ENCODE measurements at regions not wholly inside any gene's neighbourhood (a gene's known extent, or its start where the extent isn't known, plus 50 kb on each side); places are given as distances from the start of the nearest gene placed in this dataset.

DNA sequence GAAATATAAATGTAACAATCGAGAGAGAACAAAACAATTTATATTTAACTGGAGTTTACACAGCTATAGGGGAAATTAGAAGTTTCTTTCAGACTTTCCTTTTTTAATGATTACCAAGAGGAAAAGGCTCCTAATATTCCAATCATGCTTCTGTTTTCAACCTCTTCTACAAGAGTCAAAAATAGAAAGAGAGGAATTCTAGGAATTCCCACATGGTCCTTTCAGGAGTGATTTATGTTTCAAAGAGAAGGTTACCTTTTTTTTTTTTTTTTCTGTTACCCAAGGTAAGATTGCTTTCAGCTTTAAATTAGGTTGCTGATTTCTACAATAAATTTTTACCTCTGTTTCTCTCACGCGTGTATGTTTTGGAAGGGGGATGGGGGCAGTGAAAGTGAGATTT, 355.3 kb upstream of the DCBLD2 start:
- H2AFZ ChIP-seq (ENCODE audit: low read length): no peak overlapping the region
- H2BK120ac ChIP-seq (ENCODE audit: low read depth, low read length, poor library complexity, severe bottlenecking): no peak overlapping the region
- no peak overlapping the region for H2BK15ac ChIP-seq (ENCODE audit: low read depth, low read length)
- H3K23ac ChIP-seq (ENCODE audit: insufficient read length, low read depth, low read length): no peak overlapping the region
- no peak overlapping the region for H4K5ac ChIP-seq (ENCODE audit: insufficient read length, low read depth, low read length)
- Mint-ChIP-seq H3K4me1 (peaks cover 2 to 7% of the 10 kb centered on the region in 2 experiments; a peak in 3 of 4 replicates), H3K4me3 (no peak overlapping the region), H3K9me3 (peaks cover 4 to 5% of the 10 kb centered on the region in 2 experiments; a peak in 3 of 5 replicates), H3K36me3 (ENCODE audit: insufficient read depth in 1 of 3, low read depth in 3 of 3) (peaks cover 0 to 10% (median 0%) of the 10 kb centered on the region in 3 experiments; a peak in 4 of 7 replicates), H3K27me3 (ENCODE audit: low read depth) (no peaks in the 10 kb centered on the region), H3K27ac (no peak overlapping the region)
- no peak overlapping the region for H3K18ac ChIP-seq (ENCODE audit: insufficient read length, low read depth, low read length)
- H3K27ac ChIP-seq (ENCODE audit: insufficient read length, low read depth, low read length): no peak overlapping the region
- no peak overlapping the region for H3K9ac ChIP-seq (ENCODE audit: extremely low read depth, insufficient read length, low read length)
- TF ChIP-seq, protein P1, sequence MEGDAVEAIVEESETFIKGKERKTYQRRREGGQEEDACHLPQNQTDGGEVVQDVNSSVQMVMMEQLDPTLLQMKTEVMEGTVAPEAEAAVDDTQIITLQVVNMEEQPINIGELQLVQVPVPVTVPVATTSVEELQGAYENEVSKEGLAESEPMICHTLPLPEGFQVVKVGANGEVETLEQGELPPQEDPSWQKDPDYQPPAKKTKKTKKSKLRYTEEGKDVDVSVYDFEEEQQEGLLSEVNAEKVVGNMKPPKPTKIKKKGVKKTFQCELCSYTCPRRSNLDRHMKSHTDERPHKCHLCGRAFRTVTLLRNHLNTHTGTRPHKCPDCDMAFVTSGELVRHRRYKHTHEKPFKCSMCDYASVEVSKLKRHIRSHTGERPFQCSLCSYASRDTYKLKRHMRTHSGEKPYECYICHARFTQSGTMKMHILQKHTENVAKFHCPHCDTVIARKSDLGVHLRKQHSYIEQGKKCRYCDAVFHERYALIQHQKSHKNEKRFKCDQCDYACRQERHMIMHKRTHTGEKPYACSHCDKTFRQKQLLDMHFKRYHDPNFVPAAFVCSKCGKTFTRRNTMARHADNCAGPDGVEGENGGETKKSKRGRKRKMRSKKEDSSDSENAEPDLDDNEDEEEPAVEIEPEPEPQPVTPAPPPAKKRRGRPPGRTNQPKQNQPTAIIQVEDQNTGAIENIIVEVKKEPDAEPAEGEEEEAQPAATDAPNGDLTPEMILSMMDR (conservative IDR thresholded peaks at IDR 0.05): no peak
- H2BK5ac ChIP-seq (ENCODE audit: insufficient read length, low read length): no peak overlapping the region
- no peaks in the 10 kb centered on the region for H3K27me3 ChIP-seq (ENCODE audit: insufficient read depth, low read length)
- H3K4me1 ChIP-seq (ENCODE audit: insufficient read depth, low read length): no peaks in the 10 kb centered on the region
- no peak overlapping the region for H4K8ac ChIP-seq (replicated peaks; ENCODE audit: insufficient read length, low read depth, low read length)
- no peaks in the 10 kb centered on the region for H3K79me2 ChIP-seq (ENCODE audit: insufficient read depth, low read length)
- DNase-seq: no peak
- H3K23me2 ChIP-seq (ENCODE audit: insufficient read length, low read depth, low read length, poor library complexity, severe bottlenecking): no peaks in the 10 kb centered on the region
- no peak overlapping the region for H3K4me2 ChIP-seq (ENCODE audit: insufficient read depth, insufficient read length, low read length)
- H3K9me3 ChIP-seq (ENCODE audit: control insufficient read depth, low read depth, low read length): no peaks in the 10 kb centered on the region
- no peak overlapping the region for H2AK5ac ChIP-seq (ENCODE audit: insufficient read length, low read length)
- WGBS (ENCODE audit: extremely low coverage, insufficient read length, low lambda C conversion rate): no CpG with 5 or more reads among the region's 3 CpGs
- H3K4ac ChIP-seq (ENCODE audit: low read depth, low read length): no peak overlapping the region
- H3K14ac ChIP-seq (ENCODE audit: insufficient read depth, low read length): no peak overlapping the region
- H3K56ac ChIP-seq (ENCODE audit: insufficient read length, low read depth, low read length): no peak overlapping the region
- no peak overlapping the region for H2BK20ac ChIP-seq (ENCODE audit: low read depth, low read length, poor library complexity, severe bottlenecking)
- H3T11ph ChIP-seq (ENCODE audit: low read length): no peak overlapping the region
- no peak overlapping the region for H4K91ac ChIP-seq (ENCODE audit: insufficient read length, low read depth, low read length)
- H2BK12ac ChIP-seq (ENCODE audit: insufficient read length, low read depth, low read length): no peak overlapping the region
- H3K79me1 ChIP-seq (ENCODE audit: insufficient read depth, low read depth, low read length, poor library complexity, severe bottlenecking): no peaks in the 10 kb centered on the region
- H4K20me1 ChIP-seq (ENCODE audit: control insufficient read depth, insufficient read depth, insufficient read length): no peaks in the 10 kb centered on the region
